ENCODE measurements at regions not wholly inside any gene's neighbourhood (a gene's known extent, or its start where the extent isn't known, plus 50 kb on each side); places are given as distances from the start of the nearest gene placed in this dataset.
A peak's percentile ranks its signal among the peaks of the same experiment; 100 is the strongest.

DNA sequence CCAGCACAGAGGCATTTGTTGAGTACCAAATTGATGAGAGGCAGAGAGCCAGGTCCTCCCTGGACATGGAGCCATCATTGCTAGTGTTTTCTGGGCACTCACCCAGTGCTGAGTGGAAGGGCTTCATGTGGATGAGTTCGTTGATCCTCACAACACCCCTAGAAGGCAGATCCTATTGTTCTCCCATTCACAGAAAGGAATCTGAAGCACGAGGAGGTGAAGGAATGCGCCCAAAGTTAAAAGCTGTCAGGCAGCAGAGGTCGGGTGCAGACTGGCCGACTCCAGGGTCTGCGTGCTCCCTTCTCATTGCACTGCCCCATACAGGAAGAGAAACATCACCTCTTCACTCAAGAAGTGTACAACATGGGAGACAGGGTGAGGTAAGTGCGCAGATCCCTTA lies 153.5 kb upstream of the TNPO1 start:
- H3K4me2 ChIP-seq = no peak overlapping the region
- no peaks in the 10 kb centered on the region for H4K20me1 ChIP-seq (ENCODE audit: insufficient read depth)
- no peaks in the 10 kb centered on the region for H3K36me3 ChIP-seq (ENCODE audit: insufficient read depth)
- H3K4me1 ChIP-seq (ENCODE audit: low read depth, poor library complexity, severe bottlenecking) = peaks cover 35% of the 10 kb centered on the region
- no peak for TF ChIP-seq CTCF (conservative IDR thresholded peaks at IDR 0.05; ENCODE audit: low read depth, low read length)
- H3K9ac ChIP-seq = no peak overlapping the region
- H3K27me3 ChIP-seq (ENCODE audit: insufficient read depth, low read depth) = no peaks in the 10 kb centered on the region
- no peaks in the 10 kb centered on the region for H3K79me2 ChIP-seq (ENCODE audit: insufficient read depth, low read depth)
- no peak overlapping the region for H3K27ac ChIP-seq
- H2AFZ ChIP-seq (ENCODE audit: low read depth) = no peak overlapping the region
- no peak overlapping the region for H3K4me3 ChIP-seq (IDR thresholded peaks at IDR 0.05; ENCODE audit: insufficient read depth, low read depth, low read length)

GRCh38 chr5:72662305-72662704 lies 154.2 kb upstream of the TNPO1 start:
- Histone ChIP-seq H3K9ac (no peak overlapping the region), H3K27ac (no peak overlapping the region), H3K4me3 (IDR thresholded peaks at IDR 0.05; ENCODE audit: insufficient read depth, low read depth, low read length) (no peak overlapping the region), H3K4me2 (no peak overlapping the region), H4K20me1 (ENCODE audit: insufficient read depth) (no peaks in the 10 kb centered on the region), H3K79me2 (ENCODE audit: insufficient read depth, low read depth) (no peaks in the 10 kb centered on the region), H3K36me3 (ENCODE audit: insufficient read depth) (no peaks in the 10 kb centered on the region), H3K27me3 (ENCODE audit: insufficient read depth, low read depth) (no peaks in the 10 kb centered on the region), H3K4me1 (ENCODE audit: low read depth, poor library complexity, severe bottlenecking) (peaks cover 37% of the 10 kb centered on the region), H2AFZ (ENCODE audit: low read depth) (no peak overlapping the region)
- TF ChIP-seq CTCF (conservative IDR thresholded peaks at IDR 0.05; ENCODE audit: low read depth, low read length) = no peak

GRCh38 chr5:72661405-72661804 lies 154.2 kb upstream of the ZNF366 start:
- Histone ChIP-seq H3K4me2 (no peak overlapping the region), H3K79me2 (ENCODE audit: insufficient read depth, low read depth) (no peaks in the 10 kb centered on the region), H3K4me3 (IDR thresholded peaks at IDR 0.05; ENCODE audit: insufficient read depth, low read depth, low read length) (no peak overlapping the region), H3K9ac (no peak overlapping the region), H3K27me3 (ENCODE audit: insufficient read depth, low read depth) (no peaks in the 10 kb centered on the region), H3K27ac (no peak overlapping the region), H3K4me1 (ENCODE audit: low read depth, poor library complexity, severe bottlenecking) (peaks cover 37% of the 10 kb centered on the region), H2AFZ (ENCODE audit: low read depth) (no peak overlapping the region), H4K20me1 (ENCODE audit: insufficient read depth) (no peaks in the 10 kb centered on the region), H3K36me3 (ENCODE audit: insufficient read depth) (no peaks in the 10 kb centered on the region)
- no peak for TF ChIP-seq CTCF (conservative IDR thresholded peaks at IDR 0.05; ENCODE audit: low read depth, low read length)

GRCh38 chr5:72659726-72660125 lies 152.5 kb upstream of the ZNF366 start:
- Histone ChIP-seq H2AFZ (ENCODE audit: low read depth) (no peak overlapping the region), H3K9ac (no peak overlapping the region), H3K27ac (peak overlapping the region; percentile 43; the same call in 1 of the 2 replicates), H3K79me2 (ENCODE audit: insufficient read depth, low read depth) (no peaks in the 10 kb centered on the region), H3K36me3 (ENCODE audit: insufficient read depth) (no peaks in the 10 kb centered on the region), H4K20me1 (ENCODE audit: insufficient read depth) (no peaks in the 10 kb centered on the region), H3K27me3 (ENCODE audit: insufficient read depth, low read depth) (no peaks in the 10 kb centered on the region), H3K4me3 (IDR thresholded peaks at IDR 0.05; ENCODE audit: insufficient read depth, low read depth, low read length) (no peak overlapping the region), H3K4me1 (ENCODE audit: low read depth, poor library complexity, severe bottlenecking) (peaks cover 37% of the 10 kb centered on the region), H3K4me2 (peak overlapping the region; percentile 76)
- TF ChIP-seq CTCF (conservative IDR thresholded peaks at IDR 0.05; ENCODE audit: low read depth, low read length) = no peak
